Activated naive CD4-positive, alpha-beta T cell treated with anti-CD3 and anti-CD28 coated beads for 36 hours (primary cell): ENCODE measurements at regions not wholly inside any gene's neighbourhood (a gene's known extent, or its start where the extent isn't known, plus 50 kb on each side); places are given as distances from the start of the nearest gene placed in this dataset.

Source experiments
- CTCF ChIA-PET: fragments of 350-600 bp; sonication (Branson Sonifier 250); formaldehyde crosslinking; loops from one replicate; lab custom pipeline; 2021; ENCODE audit warnings: antibody characterized with exemption; lab: Charles Lee
- DNase-seq: peaks from one replicate; pipeline ENCODE4 v3.0.0-alpha.2; 2020
- H3K27ac Mint-ChIP-seq: one replicate; pipeline ENCODE4 v1.8.0; 2021; ENCODE audit warnings: mild to moderate bottlenecking, mixed read lengths
- H3K27me3 Mint-ChIP-seq: one replicate; pipeline ENCODE4 v1.8.0; 2021; ENCODE audit warnings: low read depth, mixed read lengths
- H3K36me3 Mint-ChIP-seq: one replicate; pipeline ENCODE4 v1.8.0; 2021; ENCODE audit warnings: low read depth, mixed read lengths
- H3K4me1 Mint-ChIP-seq: one replicate; pipeline ENCODE4 v1.8.0; 2021; ENCODE audit warnings: low read depth, mixed read lengths
- H3K4me3 Mint-ChIP-seq: one replicate; pipeline ENCODE4 v1.8.0; 2021; ENCODE audit warnings: mild to moderate bottlenecking, moderate library complexity, mixed read lengths
- H3K9me3 Mint-ChIP-seq: one replicate; pipeline ENCODE4 v1.8.0; 2021; ENCODE audit warnings: mixed read lengths
- intact Hi-C: fragments of 100-400 bp; cut with micrococcal nuclease; formaldehyde crosslinking; loops from one replicate; pipeline ENCODE4 v1.15.1; 2023

DNA sequence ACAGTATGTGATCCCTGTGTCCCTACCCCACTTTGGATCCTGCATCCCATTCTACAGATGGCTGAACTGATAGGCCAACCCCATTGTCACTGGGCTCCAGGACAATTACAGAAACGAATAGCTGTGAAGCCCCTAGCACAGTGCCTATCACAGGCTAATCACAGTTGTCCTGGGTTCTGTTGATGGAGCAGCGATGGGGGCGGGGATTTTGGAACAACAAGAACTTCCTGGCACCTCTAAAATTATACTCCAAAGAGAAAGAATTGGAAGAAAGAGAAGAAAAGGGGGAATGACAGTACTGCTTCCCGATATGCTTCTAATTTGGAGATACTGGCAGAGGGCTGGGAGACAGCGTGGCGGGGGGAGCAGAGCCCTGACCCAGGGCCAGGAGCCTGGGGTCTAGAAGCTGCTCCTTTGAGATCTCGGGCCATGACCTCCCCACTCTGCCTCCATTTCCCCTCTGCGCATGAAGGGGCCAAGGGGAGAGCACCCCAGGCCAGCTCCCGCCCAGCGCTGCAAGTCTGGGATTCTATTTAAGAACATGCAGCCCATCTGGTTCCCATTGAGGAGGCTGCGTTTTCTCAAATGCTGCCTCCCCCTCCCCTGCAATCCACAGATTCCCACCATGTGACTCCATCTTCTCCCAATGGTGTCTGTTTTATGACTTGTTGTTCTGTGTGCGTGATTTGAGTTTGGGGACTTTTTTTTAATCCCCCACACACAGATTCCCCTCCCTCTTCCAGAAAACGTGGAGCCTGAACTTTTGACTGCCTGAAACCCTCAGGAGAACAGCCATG lies 202.7 kb downstream of the CYP26B1 start:
- H3K27ac Mint-ChIP-seq = no peak overlapping the region
- H3K36me3 Mint-ChIP-seq = no peaks in the 10 kb centered on the region
- H3K9me3 Mint-ChIP-seq = no peaks in the 10 kb centered on the region
- intact Hi-C loops = no loop called here
- CTCF ChIA-PET = interaction anchor here (0.9 to 2.2 kb wide), 2 partner anchors 9 to 21 kb away, joined by 3 to 6 read pairs; no protein-coding TSS in a partner anchor
- no peaks in the 10 kb centered on the region for H3K4me1 Mint-ChIP-seq
- no peak for DNase-seq
- H3K27me3 Mint-ChIP-seq = peaks cover 2% of the 10 kb centered on the region
- no peak overlapping the region for H3K4me3 Mint-ChIP-seq

DNA sequence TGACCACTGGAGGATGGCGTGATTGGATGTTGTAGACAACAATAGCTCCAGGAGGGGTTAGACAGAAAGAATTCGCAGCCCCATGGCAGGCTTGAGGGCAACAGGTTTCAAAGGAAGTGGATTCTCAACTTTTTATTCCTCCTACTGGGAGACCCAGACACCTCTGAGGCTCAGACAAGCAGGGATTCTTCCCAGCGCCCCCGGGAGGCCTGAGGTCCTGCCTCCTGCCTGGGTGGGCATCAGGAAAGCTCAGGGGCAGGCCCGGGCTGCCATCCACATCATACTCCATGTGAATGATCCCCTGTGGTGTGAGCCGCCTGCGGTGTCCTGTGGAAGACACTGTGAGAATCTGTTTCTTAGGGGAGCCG lies 203.5 kb downstream of the CYP26B1 start:
- CTCF ChIA-PET = interaction anchor here (2.2 kb wide), 1 partner anchor 20 kb away, joined by 6 read pairs; no protein-coding TSS in a partner anchor
- H3K27ac Mint-ChIP-seq = no peak overlapping the region
- no peak for DNase-seq

DNA sequence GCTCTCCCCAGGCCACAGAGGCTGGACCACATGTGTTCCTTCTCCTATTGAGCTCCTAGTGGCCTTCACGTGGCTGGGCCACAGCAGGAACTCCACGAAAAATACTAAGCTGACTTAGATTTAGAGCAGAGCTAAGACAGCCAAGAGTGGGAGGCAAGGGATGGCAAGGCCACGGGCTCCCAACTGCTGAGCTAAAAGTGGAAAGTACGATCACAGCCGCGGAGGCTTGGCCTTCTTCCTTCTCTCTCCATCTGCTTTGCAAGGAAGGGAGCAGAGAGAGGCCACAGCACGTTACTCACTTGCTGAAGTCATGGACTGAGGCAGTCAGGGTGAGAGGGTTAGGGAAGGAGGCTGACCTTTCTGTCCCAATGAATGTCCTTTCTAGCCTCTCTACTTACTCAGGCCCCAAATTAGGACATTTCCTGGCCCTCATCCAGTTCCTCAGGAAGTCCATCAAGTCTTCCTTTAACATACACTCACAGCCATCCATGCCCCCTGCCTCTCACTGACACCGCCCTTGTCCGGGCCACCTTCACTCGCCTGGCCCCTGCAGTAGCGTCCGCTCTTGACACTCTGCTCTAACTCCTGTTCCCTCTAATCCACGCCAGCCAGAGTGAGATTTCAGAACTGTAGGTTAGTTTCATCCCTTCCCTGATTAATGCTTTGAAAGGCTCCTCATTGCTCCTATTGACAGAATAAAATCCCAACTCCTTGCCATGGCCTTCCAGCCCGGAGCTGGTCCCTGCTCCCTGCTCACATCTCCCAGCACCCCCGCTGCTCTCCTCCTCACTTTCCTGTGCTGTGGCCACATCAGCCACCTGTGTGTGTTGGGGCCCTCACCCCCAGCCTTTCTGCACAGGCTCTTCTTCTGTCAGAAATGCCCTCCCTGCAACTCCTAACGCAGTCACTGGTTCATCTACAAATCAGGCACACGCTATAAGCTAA lies 204.2 kb downstream of the CYP26B1 start:
- no peak for DNase-seq
- H3K4me3 Mint-ChIP-seq = no peak overlapping the region
- intact Hi-C loops = no loop called here
- no peaks in the 10 kb centered on the region for H3K9me3 Mint-ChIP-seq
- CTCF ChIA-PET = interaction anchor here (2.2 kb wide), 1 partner anchor 20 kb away, joined by 6 read pairs; no protein-coding TSS in a partner anchor
- no peak overlapping the region for H3K27ac Mint-ChIP-seq
- H3K4me1 Mint-ChIP-seq = no peaks in the 10 kb centered on the region
- peaks cover 2% of the 10 kb centered on the region for H3K27me3 Mint-ChIP-seq
- no peaks in the 10 kb centered on the region for H3K36me3 Mint-ChIP-seq

More for the DNA sequence above, 203.5 kb downstream of the CYP26B1 start:
- Mint-ChIP-seq H3K4me1 (no peaks in the 10 kb centered on the region), H3K9me3 (no peaks in the 10 kb centered on the region), H3K4me3 (no peak overlapping the region), H3K36me3 (no peaks in the 10 kb centered on the region), H3K27me3 (peaks cover 2% of the 10 kb centered on the region)
- intact Hi-C loops = no loop called here

DNA sequence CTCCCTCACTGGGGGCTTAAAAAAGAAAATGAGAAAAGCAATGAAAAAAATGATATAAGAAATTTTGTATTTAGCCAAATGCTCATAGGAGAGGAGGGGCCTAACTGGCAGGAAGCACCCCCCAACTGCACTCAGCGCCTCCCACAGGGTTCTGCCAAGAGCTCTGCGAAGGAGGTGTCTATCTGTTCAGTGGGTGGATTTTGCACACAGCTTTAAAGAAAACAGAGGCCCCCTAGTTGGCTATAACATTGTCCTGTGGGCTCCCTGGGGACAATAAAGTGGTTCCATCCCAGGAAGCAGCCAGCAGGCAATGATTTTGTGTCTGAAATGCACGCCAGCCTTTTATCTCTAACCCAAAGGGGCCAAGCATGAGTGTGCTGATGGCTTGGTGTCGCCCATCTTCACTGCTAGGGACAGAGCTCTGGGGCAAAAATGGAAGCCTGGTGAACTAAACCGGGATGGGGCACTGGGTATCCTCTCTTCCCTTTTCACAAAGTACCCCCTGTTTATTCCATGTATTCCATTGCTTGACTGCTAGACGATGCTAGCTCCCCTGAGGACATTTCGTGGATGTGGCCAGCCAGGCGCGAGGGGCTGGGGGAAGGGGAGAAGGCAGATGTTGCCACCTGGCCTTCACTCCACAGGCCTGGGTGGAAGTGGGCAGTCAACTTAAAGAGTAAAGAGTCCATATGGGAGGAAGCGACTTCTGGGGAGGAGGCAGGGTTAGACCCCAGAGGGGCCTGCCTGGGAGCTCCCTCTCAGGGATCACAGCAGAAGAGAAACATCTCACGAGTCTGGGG lies 205.7 kb downstream of the CYP26B1 start:
- DNase-seq = no peak
- Mint-ChIP-seq H3K4me3 (no peak overlapping the region), H3K36me3 (no peaks in the 10 kb centered on the region), H3K27me3 (peaks cover 2% of the 10 kb centered on the region), H3K27ac (no peak overlapping the region), H3K9me3 (no peaks in the 10 kb centered on the region), H3K4me1 (no peaks in the 10 kb centered on the region)
- CTCF ChIA-PET = interaction anchor here (1.4 kb wide), 1 partner anchor 21 kb away, joined by 3 read pairs; no protein-coding TSS in a partner anchor
- intact Hi-C loops = no loop called here

DNA sequence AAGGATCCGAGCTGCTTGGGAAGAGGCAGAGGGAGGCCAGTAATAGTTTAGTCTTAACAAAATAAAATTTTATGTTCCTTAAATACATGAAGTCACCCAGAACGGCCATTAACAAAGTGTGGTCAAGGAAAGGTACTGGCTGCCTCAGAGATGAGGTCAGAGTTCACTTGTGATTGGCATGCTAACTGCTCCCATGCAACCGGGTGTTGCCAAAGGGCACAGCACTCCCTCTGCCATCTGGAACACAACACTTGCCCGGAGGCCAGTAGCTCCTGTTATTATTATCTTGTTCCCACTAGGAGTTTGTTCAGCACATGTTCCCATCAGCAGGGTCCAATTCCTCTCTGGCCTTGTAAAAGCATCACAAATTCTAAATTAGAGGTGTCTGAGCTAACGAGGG lies 207.0 kb downstream of the CYP26B1 start:
- DNase-seq = no peak
- Mint-ChIP-seq H3K36me3 (no peaks in the 10 kb centered on the region), H3K4me3 (no peak overlapping the region), H3K9me3 (no peaks in the 10 kb centered on the region), H3K27ac (no peak overlapping the region), H3K4me1 (no peaks in the 10 kb centered on the region), H3K27me3 (peaks cover 2% of the 10 kb centered on the region)
- intact Hi-C loops = no loop called here
- CTCF ChIA-PET = interaction anchor here (0.6 to 1.4 kb wide), 3 partner anchors 17 to 638 kb away, joined by 3 to 5 read pairs (median 3); no protein-coding TSS in a partner anchor

DNA sequence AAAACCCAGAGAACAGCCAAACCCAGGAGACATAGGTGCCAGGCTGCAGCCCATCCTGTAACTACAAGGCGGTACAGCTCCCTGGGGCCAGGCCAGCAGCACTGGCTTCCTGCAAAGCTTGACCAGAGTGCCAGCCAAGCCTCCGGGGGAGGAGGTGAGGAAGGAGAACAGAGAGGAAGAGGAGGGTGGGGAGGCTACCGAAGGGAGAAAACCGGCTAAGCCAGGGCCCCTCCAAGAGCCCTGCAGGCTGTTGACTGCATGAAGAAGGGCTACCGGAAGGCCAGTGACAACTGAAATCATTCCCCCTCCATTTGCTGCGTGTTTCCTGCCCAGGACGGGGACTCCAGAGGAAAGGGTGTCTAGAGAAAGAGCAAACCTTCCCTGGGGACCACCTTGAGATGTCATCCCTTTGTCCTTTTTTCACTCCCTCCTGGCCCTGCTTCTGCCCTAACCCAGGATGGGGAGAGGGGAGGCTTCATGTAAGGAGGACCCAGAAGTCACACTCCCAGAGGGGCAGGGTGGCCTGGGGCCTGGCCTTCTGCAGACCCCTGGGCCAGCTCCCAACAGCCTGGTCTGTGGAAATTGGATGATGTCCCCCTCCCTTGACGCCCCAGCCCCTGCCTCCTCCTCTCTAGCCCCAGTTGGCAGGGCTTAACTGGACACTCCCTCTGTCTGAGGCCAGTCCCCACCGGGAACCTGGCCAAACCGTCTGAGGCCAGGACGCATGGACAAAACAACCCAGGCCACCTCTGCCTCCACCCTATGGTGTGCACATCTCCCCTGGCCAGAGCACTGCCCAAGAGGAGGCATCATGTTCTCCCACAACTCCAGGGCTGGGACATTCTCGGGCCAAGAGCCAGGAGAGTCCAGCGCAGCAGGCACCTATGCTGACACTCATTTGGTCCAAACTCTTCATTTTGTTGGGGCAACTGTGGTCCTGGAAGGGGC lies 207.8 kb downstream of the CYP26B1 start:
- no peaks in the 10 kb centered on the region for H3K4me1 Mint-ChIP-seq
- H3K27me3 Mint-ChIP-seq = peaks cover 2% of the 10 kb centered on the region
- H3K36me3 Mint-ChIP-seq = no peaks in the 10 kb centered on the region
- CTCF ChIA-PET = interaction anchor here (1.4 kb wide), 1 partner anchor 23 kb away, joined by 3 read pairs; no protein-coding TSS in a partner anchor
- H3K4me3 Mint-ChIP-seq = no peak overlapping the region
- intact Hi-C loops = no loop called here
- no peaks in the 10 kb centered on the region for H3K9me3 Mint-ChIP-seq
- no peak overlapping the region for H3K27ac Mint-ChIP-seq
- no peak for DNase-seq

DNA sequence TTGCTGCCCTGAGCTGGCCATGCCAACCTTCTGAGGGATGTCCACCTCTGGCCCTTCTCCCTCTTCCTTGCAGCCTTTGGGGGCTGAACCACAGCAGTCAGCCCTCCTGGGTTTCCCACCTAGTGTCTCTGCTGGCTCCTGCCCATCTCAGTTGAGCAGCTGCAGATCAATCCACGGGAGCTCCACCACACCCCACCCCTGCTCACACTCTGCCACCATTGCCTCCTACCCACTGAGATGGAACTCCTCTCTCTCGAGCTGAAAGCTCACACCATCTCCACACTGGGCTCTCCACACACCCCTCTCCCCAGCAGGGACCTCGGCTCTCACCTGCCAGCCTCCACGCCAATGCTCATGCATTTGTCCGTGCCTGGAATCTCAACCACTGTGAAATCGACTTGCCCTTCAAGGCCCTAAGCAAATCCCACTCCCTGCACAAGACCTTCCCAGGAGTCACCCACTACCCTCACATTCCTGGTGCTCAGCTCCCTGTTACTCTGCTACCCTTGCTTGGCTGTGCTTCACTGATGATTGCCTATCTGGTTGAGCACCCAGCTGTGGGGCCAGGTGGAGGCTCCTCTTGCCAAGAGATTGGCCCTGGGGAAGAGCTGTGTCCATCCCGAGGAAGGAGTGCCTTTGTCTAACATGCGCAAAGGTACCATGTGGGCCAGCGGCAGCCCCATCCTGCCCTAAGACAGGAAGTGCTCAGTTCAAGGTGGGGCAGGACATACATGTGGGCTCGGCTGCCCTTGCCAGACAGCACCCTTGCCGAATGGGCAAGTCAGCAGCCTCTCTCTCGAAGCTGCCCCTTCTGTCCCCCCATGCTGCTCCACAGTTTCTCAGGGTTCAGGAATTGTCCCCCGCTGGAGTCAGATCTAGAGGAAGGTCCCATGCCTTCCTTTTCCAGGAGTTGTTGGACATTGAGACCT lies 208.7 kb downstream of the CYP26B1 start:
- intact Hi-C loops = no loop called here
- Mint-ChIP-seq H3K4me1 (no peaks in the 10 kb centered on the region), H3K4me3 (no peak overlapping the region), H3K36me3 (no peaks in the 10 kb centered on the region), H3K27me3 (peaks cover 1% of the 10 kb centered on the region), H3K9me3 (no peaks in the 10 kb centered on the region), H3K27ac (no peak overlapping the region)
- no peak for DNase-seq
- CTCF ChIA-PET = no interaction called here

DNA sequence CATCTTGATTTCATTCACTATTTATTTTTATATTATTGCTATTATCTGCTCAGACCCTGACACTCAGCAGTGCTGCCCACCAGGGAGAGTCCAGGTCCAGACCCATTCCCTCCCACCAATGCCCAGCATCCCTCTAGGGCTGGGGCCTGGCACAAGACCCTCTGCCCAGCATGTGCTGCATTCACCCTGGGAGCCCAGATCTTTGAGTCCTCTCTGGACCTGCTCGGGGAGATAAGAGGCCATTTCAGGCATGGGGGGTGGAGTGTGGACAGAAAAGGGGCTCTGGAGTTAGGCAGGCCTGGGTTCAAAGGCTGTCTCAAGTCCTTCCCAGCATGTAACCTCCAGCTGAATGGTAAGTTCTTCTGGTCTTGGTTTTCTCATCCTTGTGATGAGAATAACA lies 209.6 kb downstream of the CYP26B1 start:
- Mint-ChIP-seq H3K4me3 (no peak overlapping the region), H3K4me1 (no peaks in the 10 kb centered on the region), H3K9me3 (no peaks in the 10 kb centered on the region), H3K27me3 (no peaks in the 10 kb centered on the region), H3K27ac (no peak overlapping the region), H3K36me3 (no peaks in the 10 kb centered on the region)
- CTCF ChIA-PET = no interaction called here
- DNase-seq = no peak
- intact Hi-C loops = no loop called here

DNA sequence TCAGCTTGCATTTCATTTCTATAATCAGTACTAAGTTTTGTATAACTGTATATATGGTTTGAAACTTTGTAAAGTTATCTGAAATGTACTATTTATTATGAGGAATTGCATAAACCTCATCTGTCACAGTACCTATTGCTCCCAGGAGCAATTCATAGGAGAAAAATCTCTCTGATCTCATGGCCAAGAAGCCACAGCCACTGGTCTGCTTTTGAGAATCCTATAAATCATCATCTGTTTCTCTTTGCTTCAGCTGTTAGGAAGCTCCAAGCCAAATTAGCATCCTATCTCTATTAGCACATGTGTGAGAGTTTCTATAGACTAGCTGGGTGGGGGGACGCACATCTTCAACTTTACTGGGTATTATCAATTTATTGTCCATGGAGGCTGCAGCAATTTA lies 210.3 kb downstream of the CYP26B1 start:
- H3K9me3 Mint-ChIP-seq = no peaks in the 10 kb centered on the region
- no peak overlapping the region for H3K27ac Mint-ChIP-seq

More for the DNA sequence above, 210.3 kb downstream of the CYP26B1 start:
- H3K36me3 Mint-ChIP-seq = no peaks in the 10 kb centered on the region
- intact Hi-C loops = no loop called here
- CTCF ChIA-PET = no interaction called here
- H3K27me3 Mint-ChIP-seq = no peaks in the 10 kb centered on the region
- DNase-seq = no peak
- H3K4me3 Mint-ChIP-seq = no peak overlapping the region
- no peaks in the 10 kb centered on the region for H3K4me1 Mint-ChIP-seq
